ENCODE measurements at regions not wholly inside any gene's neighbourhood (a gene's known extent, or its start where the extent isn't known, plus 50 kb on each side); places are given as distances from the start of the nearest gene placed in this dataset.

DNA sequence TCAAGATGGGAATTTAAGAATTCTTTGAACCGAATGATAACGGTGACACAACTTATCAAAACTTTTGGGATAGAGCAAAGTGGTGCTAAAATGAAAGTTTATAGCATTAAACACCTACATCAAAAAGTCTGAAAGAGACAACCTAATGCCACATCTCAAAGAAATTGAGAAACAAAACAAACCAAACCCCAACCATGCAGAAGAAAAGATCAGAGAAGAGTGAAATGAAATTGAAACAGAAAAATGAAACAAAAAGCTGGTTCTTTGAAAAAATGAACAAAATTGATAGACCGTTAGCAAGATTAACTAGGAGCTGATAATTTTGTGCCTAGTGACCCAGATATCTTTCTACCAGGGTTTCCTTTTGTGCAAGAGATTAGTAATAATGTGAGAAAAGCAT, 248.0 kb upstream of the EYS start:
- Histone ChIP-seq H3K9me3 (ENCODE audit: insufficient read depth, low read depth) (no peaks in the 10 kb centered on the region), H3K4me2 (no peak overlapping the region), H3K4me1 (replicated peaks; ENCODE audit: insufficient read depth) (no peaks in the 10 kb centered on the region), H3K9me2 (ENCODE audit: insufficient read depth) (no peaks in the 10 kb centered on the region), H3K4me3 (no peak overlapping the region), H3K79me2 (ENCODE audit: low read depth) (no peaks in the 10 kb centered on the region), H3K27me3 (ENCODE audit: insufficient read depth, low read depth) (no peaks in the 10 kb centered on the region), H3K27ac (no peak overlapping the region), H3F3A (ENCODE audit: insufficient read depth, low read depth) (no peaks in the 10 kb centered on the region), H3K36me3 (ENCODE audit: low read depth) (no peaks in the 10 kb centered on the region), H4K20me1 (ENCODE audit: insufficient read depth) (no peaks in the 10 kb centered on the region; the same call in 1 of the 2 replicates), H2AFZ (no peak overlapping the region)
- TF ChIP-seq, protein P1, sequence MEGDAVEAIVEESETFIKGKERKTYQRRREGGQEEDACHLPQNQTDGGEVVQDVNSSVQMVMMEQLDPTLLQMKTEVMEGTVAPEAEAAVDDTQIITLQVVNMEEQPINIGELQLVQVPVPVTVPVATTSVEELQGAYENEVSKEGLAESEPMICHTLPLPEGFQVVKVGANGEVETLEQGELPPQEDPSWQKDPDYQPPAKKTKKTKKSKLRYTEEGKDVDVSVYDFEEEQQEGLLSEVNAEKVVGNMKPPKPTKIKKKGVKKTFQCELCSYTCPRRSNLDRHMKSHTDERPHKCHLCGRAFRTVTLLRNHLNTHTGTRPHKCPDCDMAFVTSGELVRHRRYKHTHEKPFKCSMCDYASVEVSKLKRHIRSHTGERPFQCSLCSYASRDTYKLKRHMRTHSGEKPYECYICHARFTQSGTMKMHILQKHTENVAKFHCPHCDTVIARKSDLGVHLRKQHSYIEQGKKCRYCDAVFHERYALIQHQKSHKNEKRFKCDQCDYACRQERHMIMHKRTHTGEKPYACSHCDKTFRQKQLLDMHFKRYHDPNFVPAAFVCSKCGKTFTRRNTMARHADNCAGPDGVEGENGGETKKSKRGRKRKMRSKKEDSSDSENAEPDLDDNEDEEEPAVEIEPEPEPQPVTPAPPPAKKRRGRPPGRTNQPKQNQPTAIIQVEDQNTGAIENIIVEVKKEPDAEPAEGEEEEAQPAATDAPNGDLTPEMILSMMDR (conservative IDR thresholded peaks at IDR 0.05), result no peak
- no peak for TF ChIP-seq EZH2 (IDR thresholded peaks at IDR 0.05; ENCODE audit: low read depth)
- DNase-seq, result no peak
- intact Hi-C loops (cut with micrococcal nuclease; ENCODE audit: unreplicated experiment), result no loop called here
- BruUV-seq (replicated peaks), result no TSS peak
- CTCF ChIA-PET, result no interaction called here
- POLR2A ChIA-PET (ENCODE audit: unreplicated experiment), result no interaction called here

DNA sequence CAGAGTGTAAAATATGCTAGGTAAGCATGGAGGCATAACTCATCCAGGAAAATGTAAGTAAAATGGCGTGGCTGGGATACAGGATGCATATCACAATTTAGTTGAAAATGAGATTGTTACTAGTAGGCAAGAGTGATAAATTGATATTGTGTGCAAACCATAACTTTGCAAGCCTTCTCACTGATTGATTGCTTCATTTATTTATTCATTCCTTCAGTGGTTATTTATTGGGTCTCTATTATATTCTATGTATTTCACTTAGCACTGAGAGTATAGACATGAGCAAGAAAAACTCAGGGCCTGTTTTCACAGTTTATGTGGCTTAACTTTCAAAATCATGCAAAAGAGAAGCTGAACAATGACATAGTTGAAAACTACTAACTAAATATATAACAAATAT, 241.0 kb upstream of the EYS start:
- H3K79me2 ChIP-seq (ENCODE audit: low read depth), result no peaks in the 10 kb centered on the region
- H3K4me2 ChIP-seq, result no peak overlapping the region
- H3K27ac ChIP-seq, result no peak overlapping the region
- intact Hi-C loops (cut with micrococcal nuclease; ENCODE audit: unreplicated experiment), result no loop called here
- TF ChIP-seq, protein P1 (conservative IDR thresholded peaks at IDR 0.05), result no peak
- no peak for TF ChIP-seq EZH2 (IDR thresholded peaks at IDR 0.05; ENCODE audit: low read depth)
- H3K4me1 ChIP-seq (replicated peaks; ENCODE audit: insufficient read depth), result no peaks in the 10 kb centered on the region
- H3F3A ChIP-seq (ENCODE audit: insufficient read depth, low read depth), result no peaks in the 10 kb centered on the region
- H3K9me3 ChIP-seq (ENCODE audit: insufficient read depth, low read depth), result no peaks in the 10 kb centered on the region
- DNase-seq, result no peak
- H3K36me3 ChIP-seq (ENCODE audit: low read depth), result no peaks in the 10 kb centered on the region
- no peaks in the 10 kb centered on the region for H3K9me2 ChIP-seq (ENCODE audit: insufficient read depth)
- CTCF ChIA-PET, result no interaction called here
- no TSS peak for BruUV-seq (replicated peaks)
- no peaks in the 10 kb centered on the region; the same call in 1 of the 2 replicates for H4K20me1 ChIP-seq (ENCODE audit: insufficient read depth)
- no peak overlapping the region for H2AFZ ChIP-seq
- H3K27me3 ChIP-seq (ENCODE audit: insufficient read depth, low read depth), result no peaks in the 10 kb centered on the region
- no peak overlapping the region for H3K4me3 ChIP-seq
- POLR2A ChIA-PET (ENCODE audit: unreplicated experiment), result no interaction called here

DNA sequence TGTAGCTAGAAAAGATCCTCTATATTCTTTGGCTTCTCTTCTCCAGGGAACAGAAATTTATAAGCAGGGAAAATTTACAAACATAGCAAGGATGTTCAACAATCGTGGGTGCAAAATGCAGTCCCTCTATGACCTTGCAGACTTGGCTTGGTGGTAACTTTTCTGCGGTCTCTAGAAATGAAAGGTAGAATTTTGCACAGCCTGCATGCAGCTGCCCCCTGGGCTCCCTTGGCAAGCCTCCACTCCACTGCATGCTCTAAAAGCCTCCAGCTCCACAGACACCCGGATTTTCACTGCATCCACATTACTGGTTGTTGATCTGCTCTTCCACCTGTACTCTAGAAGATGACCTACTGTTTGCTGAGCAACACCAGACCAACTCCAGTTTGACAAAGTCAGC, 236.5 kb upstream of the EYS start:
- Histone ChIP-seq H4K20me1 (ENCODE audit: insufficient read depth) (no peaks in the 10 kb centered on the region), H3K27ac (no peak overlapping the region), H3K9me3 (ENCODE audit: insufficient read depth, low read depth) (no peaks in the 10 kb centered on the region), H3K4me1 (replicated peaks; ENCODE audit: insufficient read depth) (no peaks in the 10 kb centered on the region), H3K4me3 (no peak overlapping the region), H3K9me2 (ENCODE audit: insufficient read depth) (no peaks in the 10 kb centered on the region), H2AFZ (no peak overlapping the region; the same call in 1 of the 2 replicates), H3K79me2 (ENCODE audit: low read depth) (no peaks in the 10 kb centered on the region), H3K36me3 (ENCODE audit: low read depth) (no peaks in the 10 kb centered on the region), H3F3A (ENCODE audit: insufficient read depth, low read depth) (no peaks in the 10 kb centered on the region), H3K27me3 (ENCODE audit: insufficient read depth, low read depth) (no peaks in the 10 kb centered on the region), H3K4me2 (no peak overlapping the region)
- ChIA-PET POLR2A (ENCODE audit: unreplicated experiment) (no interaction called here), CTCF (no interaction called here)
- intact Hi-C loops (cut with micrococcal nuclease; ENCODE audit: unreplicated experiment), result no loop called here
- no peak for DNase-seq
- TF ChIP-seq EZH2 (IDR thresholded peaks at IDR 0.05; ENCODE audit: low read depth), result no peak
- TF ChIP-seq, protein P1 (conservative IDR thresholded peaks at IDR 0.05), result no peak
- no TSS peak for BruUV-seq (replicated peaks)

All from PC-9 (cell line).